Endothelial cell (in vitro differentiated cells): ENCODE measurements at regions not wholly inside any gene's neighbourhood (a gene's known extent, or its start where the extent isn't known, plus 50 kb on each side); places are given as distances from the start of the nearest gene placed in this dataset.

Experiments used
- DNase-seq: peaks from one replicate; pipeline ENCODE4 v3.0.0; 2021; ENCODE audit warnings: low spot score
- H3K27ac Mint-ChIP-seq: one replicate; pipeline ENCODE4 v1.8.0; 2021; ENCODE audit warnings: mixed read lengths, inconsistent platforms; ENCODE audit not compliant: unreplicated experiment
- H3K27me3 Mint-ChIP-seq: one replicate; pipeline ENCODE4 v1.8.0; 2021; ENCODE audit warnings: mild to moderate bottlenecking, moderate library complexity, mixed read lengths, inconsistent platforms; ENCODE audit not compliant: unreplicated experiment
- H3K36me3 Mint-ChIP-seq: one replicate; pipeline ENCODE4 v1.8.0; 2021; ENCODE audit warnings: mild to moderate bottlenecking, low read depth, mixed read lengths, inconsistent platforms; ENCODE audit not compliant: unreplicated experiment
- H3K4me1 Mint-ChIP-seq: one replicate; pipeline ENCODE4 v1.8.0; 2021; ENCODE audit warnings: mild to moderate bottlenecking, mixed read lengths, inconsistent platforms; ENCODE audit not compliant: unreplicated experiment
- H3K4me3 Mint-ChIP-seq: one replicate; pipeline ENCODE4 v1.8.0; 2021; ENCODE audit warnings: mild to moderate bottlenecking, mixed read lengths, inconsistent platforms; ENCODE audit not compliant: unreplicated experiment
- H3K9me3 Mint-ChIP-seq: one replicate; pipeline ENCODE4 v1.8.0; 2021; ENCODE audit warnings: mixed read lengths, inconsistent platforms; ENCODE audit not compliant: unreplicated experiment
- TF ChIP-seq, protein P1 (sequence below): fragments of 200-600 bp; sonication (generic); IDR thresholded peaks from one replicate; pipeline ENCODE4 v1.5.0; 2021; ENCODE audit warnings: antibody characterized with exemption; ENCODE audit not compliant: unreplicated experiment

DNA sequence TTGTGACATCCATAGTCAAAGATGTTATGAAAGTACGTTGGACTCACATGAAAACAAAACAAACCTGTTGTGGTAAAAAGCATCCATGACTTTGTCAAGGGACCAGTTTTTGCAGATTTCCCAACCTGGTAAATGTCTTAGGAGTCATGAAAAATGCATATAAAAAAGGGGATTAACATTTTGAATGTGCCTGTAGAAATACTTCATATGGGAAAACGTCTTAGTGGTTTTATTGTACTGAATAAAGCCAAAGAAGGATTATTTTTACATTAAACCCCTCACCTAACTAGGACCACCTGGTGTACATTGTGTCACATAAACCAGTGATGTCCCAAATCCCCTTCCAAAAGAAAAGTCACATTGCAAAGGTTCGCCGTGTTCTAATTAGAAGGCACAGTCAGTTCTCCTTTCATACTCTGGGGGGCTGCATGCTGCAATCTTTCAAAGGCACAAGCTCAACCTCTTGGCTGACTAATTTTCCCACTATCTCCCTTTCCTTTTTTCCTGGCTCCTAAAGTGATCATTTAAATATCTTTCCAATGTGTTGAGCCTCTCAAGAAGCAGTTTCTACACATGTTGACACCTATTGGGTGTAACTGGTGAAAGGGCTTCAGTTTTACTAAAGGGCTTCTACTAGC lies 119.8 kb upstream of the SPAG17 start:
- no peaks in the 10 kb centered on the region for H3K4me1 Mint-ChIP-seq

DNA sequence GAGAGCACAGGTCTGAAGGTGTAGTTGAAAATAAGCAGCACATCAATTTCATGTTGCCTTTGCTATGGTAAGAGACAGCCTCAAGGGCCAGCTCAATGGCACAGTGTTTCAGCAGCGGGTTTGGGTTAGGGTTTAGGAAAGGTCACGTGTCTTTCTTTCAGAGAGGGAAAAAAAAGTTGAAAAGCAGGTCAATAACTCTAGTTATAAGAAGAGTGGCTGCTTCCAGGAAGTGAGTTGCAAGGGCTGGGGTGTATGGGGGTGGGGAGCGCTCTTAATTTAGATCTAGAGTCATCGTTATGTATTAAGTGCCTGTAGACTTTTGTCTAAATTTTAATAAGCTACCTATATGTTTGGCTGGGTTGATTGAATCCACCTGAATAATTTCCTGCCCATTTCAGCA lies 118.5 kb upstream of the SPAG17 start:
- H3K36me3 Mint-ChIP-seq = no peaks in the 10 kb centered on the region
- no peaks in the 10 kb centered on the region for H3K27me3 Mint-ChIP-seq
- DNase-seq = no peak
- TF ChIP-seq, protein P1, sequence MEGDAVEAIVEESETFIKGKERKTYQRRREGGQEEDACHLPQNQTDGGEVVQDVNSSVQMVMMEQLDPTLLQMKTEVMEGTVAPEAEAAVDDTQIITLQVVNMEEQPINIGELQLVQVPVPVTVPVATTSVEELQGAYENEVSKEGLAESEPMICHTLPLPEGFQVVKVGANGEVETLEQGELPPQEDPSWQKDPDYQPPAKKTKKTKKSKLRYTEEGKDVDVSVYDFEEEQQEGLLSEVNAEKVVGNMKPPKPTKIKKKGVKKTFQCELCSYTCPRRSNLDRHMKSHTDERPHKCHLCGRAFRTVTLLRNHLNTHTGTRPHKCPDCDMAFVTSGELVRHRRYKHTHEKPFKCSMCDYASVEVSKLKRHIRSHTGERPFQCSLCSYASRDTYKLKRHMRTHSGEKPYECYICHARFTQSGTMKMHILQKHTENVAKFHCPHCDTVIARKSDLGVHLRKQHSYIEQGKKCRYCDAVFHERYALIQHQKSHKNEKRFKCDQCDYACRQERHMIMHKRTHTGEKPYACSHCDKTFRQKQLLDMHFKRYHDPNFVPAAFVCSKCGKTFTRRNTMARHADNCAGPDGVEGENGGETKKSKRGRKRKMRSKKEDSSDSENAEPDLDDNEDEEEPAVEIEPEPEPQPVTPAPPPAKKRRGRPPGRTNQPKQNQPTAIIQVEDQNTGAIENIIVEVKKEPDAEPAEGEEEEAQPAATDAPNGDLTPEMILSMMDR = no peak
- H3K4me3 Mint-ChIP-seq = no peak overlapping the region
- no peaks in the 10 kb centered on the region for H3K9me3 Mint-ChIP-seq
- H3K4me1 Mint-ChIP-seq = no peaks in the 10 kb centered on the region
- no peak overlapping the region for H3K27ac Mint-ChIP-seq

More for the DNA sequence above, 119.8 kb upstream of the SPAG17 start:
- H3K4me3 Mint-ChIP-seq = no peak overlapping the region
- DNase-seq = peak; percentile 22
- no peaks in the 10 kb centered on the region for H3K9me3 Mint-ChIP-seq
- TF ChIP-seq, protein P1 = peak; percentile 36
- no peaks in the 10 kb centered on the region for H3K27me3 Mint-ChIP-seq
- H3K27ac Mint-ChIP-seq = no peak overlapping the region
- H3K36me3 Mint-ChIP-seq = no peaks in the 10 kb centered on the region

DNA sequence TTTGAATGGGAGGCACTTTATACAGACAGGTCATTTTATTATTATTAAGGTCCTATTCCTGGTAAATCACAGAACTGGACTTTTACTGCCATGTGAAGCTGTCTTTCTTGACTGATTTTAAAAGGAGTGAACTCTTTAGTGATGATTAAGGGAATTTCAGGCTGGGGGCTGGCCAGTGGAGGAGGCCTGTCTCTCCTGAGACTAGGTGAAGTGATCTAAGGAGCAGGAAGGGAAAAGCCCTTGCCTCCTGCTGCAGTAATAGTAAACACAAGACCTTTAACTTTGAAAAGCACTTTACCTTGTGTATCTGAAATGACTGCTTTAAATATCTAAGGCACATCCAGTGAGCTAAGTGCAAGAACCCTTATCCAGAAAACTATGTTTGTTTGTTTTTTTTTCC lies 118.0 kb upstream of the SPAG17 start:
- Mint-ChIP-seq H3K27me3 (no peaks in the 10 kb centered on the region), H3K9me3 (no peaks in the 10 kb centered on the region), H3K36me3 (no peaks in the 10 kb centered on the region)

DNA sequence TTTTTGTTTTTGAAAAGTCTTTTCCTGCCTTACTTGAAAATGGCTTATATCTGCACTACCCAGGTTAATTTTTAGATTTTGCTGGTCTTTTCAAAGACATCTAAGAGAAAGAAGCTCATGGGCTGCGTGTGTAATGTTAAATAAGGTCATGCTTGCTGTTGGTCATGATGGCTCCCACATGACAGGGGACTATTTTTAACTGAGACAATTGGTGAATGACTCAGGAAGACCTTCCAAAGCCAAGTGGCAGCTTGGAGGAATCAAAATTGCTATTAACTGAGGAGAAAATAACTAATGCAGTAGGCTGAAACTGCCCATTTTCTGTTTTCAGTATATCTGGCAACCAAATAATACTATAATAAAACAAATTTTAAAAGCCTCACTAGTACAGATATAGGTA lies 117.1 kb upstream of the SPAG17 start:
- TF ChIP-seq, protein P1 = no peak
- Mint-ChIP-seq H3K27me3 (no peaks in the 10 kb centered on the region), H3K4me3 (no peak overlapping the region), H3K4me1 (no peaks in the 10 kb centered on the region), H3K27ac (no peak overlapping the region), H3K9me3 (no peaks in the 10 kb centered on the region), H3K36me3 (no peaks in the 10 kb centered on the region)
- DNase-seq = no peak

More for the DNA sequence above, 118.0 kb upstream of the SPAG17 start:
- no peak for DNase-seq
- TF ChIP-seq, protein P1 = no peak
- H3K4me3 Mint-ChIP-seq = no peak overlapping the region
- H3K4me1 Mint-ChIP-seq = no peaks in the 10 kb centered on the region
- no peak overlapping the region for H3K27ac Mint-ChIP-seq

DNA sequence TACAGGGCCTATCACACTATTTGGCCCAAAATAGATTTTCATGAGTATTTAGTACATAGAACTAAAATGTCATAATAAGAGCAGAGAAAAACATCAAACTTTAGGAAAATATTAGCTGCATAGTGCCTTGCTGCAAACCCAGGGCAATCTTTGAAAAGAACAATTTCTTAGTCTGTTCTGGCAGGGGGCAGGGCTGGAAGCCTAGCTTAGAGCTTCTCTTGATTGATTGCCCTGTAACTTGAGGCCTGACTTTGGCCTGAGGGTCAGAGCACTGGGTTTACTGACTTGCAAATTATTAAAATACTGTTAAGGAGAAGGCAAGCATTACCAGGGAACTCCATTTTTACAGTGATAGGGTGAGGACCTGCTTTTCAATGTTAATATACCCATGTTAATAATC lies 115.8 kb upstream of the SPAG17 start:
- no peak for DNase-seq
- Mint-ChIP-seq H3K9me3 (no peaks in the 10 kb centered on the region), H3K4me1 (no peaks in the 10 kb centered on the region), H3K36me3 (no peaks in the 10 kb centered on the region), H3K4me3 (no peak overlapping the region), H3K27ac (no peak overlapping the region), H3K27me3 (no peaks in the 10 kb centered on the region)
- TF ChIP-seq, protein P1 = no peak
